Amniotic stem cell (primary cell): ENCODE measurements at regions not wholly inside any gene's neighbourhood (a gene's known extent, or its start where the extent isn't known, plus 50 kb on each side); places are given as distances from the start of the nearest gene placed in this dataset.
"Not testable (repeated sequence)": the region's sequence is repeated elsewhere in the genome, so short reads cannot be mapped to it uniquely, and the experiment has no call there.

Experiments
- DNase-seq: peaks from one replicate; lab custom pipeline; 2025; lab: John Stamatoyannopoulos, UW

DNA sequence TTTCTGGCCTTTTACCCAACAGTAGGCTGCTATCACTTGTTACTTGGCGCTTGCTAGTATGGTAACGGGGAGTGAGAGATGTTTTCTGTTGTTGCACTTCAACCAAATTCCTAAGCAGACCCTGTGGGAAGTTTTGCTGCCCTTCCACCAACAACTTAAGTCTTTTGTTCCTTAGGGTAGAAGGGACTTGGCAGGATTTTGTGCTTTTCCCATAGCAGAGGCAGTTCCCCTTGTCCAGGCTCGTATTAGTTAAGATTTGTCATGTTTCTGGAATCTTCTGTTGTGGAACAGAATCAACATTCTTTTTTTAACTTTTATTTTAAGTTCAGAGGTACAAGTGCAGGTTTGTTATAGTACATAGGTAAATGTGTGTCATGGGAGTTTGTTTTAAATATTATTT is 73.2 kb upstream of the SGIP1 start:
- no peak for DNase-seq

DNA sequence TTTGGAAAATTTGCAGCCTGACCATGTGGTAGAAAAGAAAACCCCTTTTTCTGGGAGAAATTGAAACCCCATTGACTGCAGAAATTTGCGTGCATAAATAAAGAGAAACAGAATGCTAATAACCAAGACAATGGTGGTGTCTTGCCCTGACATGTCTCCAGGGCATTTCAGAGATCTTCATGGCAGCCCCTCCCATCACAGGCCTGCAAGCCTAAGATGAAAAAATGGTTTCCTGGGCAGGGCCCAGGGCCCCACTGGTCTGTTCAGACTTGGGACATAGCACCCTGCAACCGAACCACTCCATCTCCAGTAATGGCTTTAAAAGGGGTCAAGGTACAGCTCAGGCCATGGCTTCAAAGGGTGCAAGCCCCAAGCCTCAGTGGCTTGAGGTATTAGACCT is 71.6 kb upstream of the SGIP1 start:
- DNase-seq, result no peak

DNA sequence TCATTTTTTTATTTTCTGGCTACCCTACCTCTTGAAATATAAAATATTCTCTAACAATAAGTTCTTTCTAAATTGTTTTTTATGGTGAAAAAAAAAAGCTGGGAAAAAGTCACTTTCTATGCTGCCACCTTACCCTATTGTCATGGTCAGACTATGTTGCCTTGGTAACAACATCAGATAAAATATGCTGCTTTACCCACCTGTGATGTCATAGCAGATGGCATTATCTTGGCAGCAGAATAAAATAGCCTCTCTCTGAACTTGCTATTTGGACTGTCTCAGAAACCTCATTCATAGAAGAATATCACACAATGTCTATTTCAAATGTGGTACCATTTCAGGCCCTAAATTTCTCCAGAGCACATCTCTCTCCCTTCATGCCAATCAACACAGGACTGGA is 69.6 kb upstream of the SGIP1 start:
- no peak for DNase-seq

DNA sequence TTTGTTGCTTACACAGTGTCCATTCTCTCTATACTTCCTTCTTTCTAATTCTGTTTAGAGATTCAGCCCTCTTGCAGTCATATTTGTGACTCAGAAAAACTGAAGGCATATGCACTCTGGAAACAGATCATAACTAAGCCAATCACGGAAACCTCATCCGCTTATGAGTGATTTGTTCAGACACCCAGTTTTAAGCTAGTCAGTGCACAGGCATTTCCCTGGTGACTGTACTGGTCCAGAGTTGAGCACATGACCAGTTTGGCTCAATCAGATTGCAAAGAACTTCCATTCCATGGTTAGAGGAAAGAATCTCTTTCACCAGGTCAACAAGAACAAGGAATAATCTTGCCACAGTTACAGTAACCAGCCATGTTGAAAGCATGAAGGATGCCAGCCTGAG is 69.2 kb upstream of the SGIP1 start:
- peak; percentile 94 for DNase-seq

DNA sequence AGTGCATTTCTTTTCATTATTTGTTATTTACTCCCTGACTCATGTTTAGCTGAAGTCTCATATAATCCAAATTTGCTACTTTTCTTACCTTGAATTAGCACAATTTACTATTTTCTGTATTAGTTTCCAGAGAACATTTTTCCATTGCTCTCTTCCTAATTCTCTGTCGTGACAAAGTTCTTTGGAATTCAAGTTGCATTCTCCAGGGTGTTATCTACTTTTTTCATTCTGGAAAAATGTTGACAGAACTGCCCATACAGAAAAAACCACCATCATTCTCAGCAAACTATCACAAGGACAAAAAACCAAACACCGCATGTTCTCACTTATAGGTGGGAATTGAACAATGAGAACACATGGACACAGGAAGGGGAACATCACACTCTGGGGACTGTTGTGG is 67.3 kb upstream of the SGIP1 start:
- peak; percentile 46 for DNase-seq

DNA sequence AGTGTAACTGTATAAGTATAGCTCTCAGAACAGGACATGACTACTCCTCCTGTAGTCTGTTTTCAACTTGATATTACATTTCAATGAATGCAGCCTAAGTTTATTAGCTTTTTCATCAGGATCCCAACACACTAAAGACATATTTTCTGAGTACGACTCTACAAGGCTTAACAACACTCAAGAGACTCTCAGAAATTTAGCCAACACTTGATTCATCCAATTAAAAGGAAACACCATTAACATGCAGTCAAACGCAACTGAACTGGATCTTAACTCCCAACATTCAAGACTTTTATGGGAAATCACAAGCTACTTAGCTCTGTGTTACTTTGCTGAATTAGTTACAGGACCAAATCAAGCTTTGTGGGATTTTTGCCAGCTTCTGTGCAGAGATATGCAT is 65.2 kb upstream of the SGIP1 start:
- no peak for DNase-seq

DNA sequence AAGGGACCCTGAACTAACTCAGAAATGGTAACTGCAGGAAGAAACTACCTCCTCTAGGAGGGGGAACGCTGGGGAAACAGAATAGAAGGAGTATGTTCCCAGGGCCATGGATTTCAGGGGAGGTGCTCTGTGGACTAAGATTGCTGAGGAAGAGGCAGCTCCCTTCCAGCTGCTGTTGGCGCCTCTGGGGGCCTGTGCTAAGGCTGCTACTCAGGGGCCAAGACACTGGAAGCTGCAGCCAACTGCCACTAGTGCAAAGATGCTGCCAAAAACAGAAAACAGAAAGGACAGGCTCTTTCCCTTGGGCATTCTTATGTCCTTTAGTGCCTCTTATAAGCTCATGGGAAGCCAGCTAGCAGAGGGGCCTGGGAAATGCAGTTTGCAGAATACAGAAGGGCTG is 58.0 kb upstream of the SGIP1 start:
- no peak for DNase-seq

DNA sequence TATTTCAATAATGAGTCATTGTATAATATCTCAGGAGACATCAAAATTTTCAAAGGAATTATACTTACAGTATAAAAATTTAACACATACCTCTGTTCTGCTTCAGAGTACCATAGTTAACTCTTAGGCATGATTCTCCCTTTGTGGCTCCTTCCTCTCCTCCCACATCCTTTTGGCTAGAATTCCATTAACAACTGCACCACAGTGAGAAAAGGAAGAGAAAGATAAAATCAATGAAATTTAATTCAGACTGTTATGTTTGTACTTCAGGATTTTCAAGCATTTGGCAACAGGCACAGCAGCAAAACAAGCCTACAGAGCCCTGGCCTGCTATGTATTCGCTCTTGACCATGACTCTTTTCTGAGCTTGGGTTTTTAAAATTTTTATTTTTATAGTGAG is 57.2 kb upstream of the SGIP1 start:
- no peak for DNase-seq

DNA sequence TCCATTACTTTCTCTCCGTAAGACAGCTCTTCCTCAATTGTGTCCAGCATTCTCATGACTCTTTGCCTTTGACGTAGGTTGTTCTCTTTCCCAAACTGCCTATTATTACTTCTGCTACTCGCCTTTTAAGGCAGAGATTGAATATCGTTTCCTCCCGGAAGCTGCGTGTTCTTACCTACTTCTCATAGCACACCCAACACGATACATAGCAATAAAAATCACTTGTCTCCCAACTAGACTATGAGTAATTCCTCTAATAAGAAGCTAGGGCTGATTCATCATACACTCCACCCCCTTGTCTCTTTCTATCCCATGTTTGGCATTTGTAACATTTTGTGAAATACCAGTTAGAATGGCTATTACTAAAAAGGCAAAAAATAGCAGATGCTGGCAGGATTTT is 55.8 kb upstream of the SGIP1 start:
- no peak for DNase-seq

DNA sequence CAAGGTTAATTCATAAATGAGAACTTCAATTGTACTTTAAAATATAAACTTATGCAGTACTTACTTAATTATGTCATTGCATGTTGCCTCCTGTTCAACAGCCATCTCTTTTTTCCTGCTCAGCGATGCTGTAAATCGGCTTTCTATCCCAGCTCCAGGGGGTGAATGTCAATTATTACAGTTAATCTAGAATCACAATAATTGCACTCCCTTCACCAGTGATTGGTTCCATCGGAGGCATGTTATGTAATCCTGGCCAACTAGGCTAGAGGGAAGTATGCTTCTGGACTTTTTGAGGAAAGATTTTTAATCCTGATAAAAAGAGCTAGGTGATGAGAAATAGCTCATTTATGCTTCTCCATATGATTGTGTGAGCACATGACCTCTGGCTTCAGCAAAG is 53.8 kb upstream of the SGIP1 start:
- DNase-seq, result no peak

DNA sequence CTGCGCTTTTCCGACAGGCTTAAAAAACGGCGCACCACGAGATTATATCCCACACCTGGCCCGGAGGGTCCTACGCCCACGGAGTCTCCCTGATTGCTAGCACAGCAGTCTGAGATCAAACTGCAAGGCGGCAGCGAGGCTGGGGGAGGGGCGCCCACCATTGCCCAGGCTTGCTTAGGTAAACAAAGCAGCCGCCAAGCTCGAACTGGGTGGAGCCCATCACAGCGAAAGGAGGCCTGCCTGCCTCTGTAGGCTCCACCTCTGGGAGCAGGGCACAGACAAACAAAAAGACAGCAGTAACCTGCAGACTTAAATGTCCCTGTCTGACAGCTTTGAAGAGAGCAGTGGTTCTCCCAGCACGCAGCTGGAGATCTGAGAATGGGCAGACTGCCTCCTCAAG is 52.7 kb upstream of the SGIP1 start:
- not testable (repeated sequence) for DNase-seq
